GM21447 (cell line): ENCODE measurements at regions not wholly inside any gene's neighbourhood (a gene's known extent, or its start where the extent isn't known, plus 50 kb on each side); places are given as distances from the start of the nearest gene placed in this dataset.

ENCODE experiments used
- ATAC-seq: cut with Tn5 transposase; IDR thresholded peaks from one replicate; pipeline ENCODE4 v1.9.1; 2021; ENCODE audit not compliant: unreplicated experiment

DNA sequence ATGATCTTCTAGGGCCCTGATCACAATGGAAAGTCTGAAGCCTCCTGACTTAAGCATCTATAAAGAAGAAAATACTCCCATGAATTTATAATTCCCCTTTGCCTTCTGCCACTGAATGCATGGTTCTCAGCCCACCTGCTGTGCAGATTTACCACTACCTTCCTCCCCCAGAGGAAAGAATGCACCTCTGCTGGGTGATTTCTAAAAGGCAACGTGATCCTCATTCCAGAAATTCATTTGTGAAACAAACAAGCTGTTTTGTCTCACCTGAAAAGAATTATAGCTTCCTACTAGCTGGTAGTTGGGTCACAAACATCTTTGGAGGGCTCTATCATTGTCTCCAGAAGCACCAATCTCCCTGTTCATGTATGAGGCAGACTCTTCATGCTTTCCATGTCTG lies 320.2 kb downstream of the CDC14C start:
- ATAC-seq: no peak

- no peak for ATAC-seq
Observed at GRCh38 chr7:49245062-49245461, 320.7 kb downstream of the CDC14C start.

- no peak for ATAC-seq
Observed at GRCh38 chr7:49247759-49248158, 323.4 kb downstream of the CDC14C start.

DNA sequence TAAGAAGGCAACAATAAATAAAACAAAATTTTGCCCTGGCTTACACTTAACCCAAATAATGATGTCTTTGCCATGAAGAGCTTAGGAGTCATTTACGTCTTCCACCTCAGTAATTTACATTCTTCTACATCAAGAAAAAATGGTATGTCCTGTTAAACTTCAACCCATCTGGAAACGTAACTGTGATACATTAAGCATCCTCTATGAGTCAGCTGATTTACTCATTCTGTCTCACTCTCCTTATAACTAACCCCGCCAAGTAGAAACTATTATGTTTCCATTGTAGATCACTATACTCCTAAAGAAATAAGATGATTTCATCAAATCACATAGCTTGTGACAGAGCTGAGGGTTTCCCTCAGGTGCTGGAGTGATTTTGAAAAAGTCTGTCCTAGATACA lies 330.7 kb downstream of the CDC14C start:
- ATAC-seq: no peak

DNA sequence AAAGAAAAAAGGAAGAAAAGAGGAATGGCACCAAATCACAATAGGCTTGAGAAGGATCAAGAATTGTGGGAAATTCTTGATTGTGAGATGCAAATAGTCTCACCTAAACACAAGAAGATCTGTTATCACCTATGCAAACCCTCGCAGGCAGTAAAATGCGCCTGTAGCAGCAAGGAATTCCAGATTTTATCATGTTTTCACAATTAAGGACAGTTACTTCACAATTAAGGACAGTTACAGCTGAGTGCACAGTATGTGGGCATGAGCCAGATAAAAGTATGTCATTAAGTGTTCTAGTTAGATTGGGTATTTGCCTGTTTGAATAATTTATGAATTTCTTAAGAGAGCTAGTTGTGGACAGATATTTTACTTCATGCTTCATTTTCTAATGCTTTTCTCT lies 336.2 kb downstream of the CDC14C start:
- ATAC-seq: no peak

GRCh38 chr7:49261928-49262327 lies 337.6 kb downstream of the CDC14C start:
- ATAC-seq: no peak

DNA sequence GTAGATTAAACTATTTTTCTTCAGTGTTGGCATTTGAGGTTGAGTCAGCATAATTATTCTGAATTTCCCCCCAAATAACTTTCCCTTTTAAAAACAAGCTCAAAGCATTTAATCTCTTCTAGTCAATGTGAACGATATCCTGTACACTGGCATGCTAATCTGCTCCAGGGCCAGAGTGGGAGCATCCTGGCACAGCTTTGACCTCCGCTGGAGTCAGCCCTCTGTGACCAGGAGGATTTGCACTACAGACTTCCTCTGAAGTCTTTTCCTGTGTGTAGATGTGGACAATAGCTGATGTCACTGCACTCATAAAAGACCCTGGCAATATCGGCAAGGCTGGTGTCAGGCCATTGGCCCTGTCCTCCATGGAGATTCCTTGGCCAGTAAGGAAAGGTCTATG lies 340.2 kb downstream of the CDC14C start:
- no peak for ATAC-seq

DNA sequence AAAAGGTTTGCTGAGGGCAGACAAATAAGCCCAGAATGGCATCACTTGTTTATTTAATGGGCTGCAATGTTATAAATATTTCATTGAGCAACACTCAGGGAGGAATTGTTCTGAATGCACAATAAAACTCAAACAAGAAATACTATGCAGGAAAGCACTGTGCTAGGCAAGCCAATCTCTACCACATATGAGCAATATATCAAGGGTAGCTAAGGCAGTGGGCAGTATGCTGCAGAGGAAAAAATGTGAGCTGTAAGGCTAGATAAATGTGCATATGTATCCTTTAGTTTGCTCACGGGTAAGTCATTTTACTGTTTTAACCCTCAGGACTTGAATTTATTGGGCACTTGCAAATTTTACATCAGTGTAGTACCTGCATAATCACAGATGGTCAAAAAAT lies 349.6 kb downstream of the CDC14C start:
- ATAC-seq: no peak

- no peak for ATAC-seq
Observed at GRCh38 chr7:49279891-49280290, 355.5 kb downstream of the CDC14C start.

DNA sequence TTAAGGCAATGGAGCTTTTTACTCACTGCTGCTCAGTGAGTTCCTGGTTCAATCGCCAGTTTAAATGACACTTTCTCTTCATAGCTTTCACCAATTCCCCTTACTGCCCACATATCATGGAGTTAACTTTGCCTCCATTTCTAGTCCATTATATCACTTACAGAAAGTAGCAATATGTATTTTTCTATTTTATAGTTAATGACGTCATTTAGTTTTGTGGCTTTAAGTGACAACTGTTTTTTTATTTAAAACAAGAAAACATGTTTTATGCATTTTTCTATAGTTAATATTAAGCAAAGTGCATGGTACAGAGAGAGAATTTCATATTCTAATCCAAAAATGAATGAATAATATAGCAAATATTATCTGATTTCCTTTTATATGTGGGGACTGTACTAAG lies 363.3 kb downstream of the CDC14C start:
- no peak for ATAC-seq

DNA sequence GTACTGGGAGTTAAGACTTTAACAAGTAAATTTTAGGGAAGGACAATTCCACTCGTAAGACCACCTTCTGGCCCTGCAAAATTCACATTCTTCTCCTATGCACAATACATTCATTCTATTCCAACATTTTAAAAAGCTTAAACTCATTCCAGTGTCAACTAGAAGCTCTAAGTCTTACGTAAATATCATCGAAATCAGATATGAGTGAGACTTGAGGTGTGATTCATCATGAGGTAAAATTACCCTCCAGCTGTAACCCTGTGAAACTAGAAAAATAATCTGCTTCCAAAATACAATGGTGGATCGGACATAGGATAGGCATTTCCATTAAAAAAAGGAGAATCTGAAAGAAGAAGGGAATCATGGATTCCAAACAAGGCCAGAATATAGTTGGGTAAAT lies 370.3 kb downstream of the CDC14C start:
- ATAC-seq: no peak

DNA sequence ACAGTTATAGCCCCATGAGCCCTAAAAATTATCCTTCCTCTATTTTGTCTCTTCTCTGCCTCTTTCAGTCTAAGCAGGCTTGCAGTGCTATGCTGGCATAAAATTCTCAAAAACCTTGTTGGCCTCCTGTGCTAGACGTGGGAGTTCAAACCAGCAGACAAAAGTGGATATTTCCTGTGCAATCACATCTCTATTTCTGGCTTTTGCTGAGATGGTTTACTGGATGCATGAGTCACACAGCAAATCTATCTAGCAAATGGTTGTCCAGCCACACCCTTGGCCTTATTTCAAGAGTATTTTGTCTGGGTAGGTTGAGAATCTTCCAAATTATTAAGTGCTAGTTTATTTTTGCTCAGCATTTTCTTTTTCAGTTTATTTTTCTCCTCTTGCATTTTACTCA lies 370.8 kb downstream of the CDC14C start:
- no peak for ATAC-seq

DNA sequence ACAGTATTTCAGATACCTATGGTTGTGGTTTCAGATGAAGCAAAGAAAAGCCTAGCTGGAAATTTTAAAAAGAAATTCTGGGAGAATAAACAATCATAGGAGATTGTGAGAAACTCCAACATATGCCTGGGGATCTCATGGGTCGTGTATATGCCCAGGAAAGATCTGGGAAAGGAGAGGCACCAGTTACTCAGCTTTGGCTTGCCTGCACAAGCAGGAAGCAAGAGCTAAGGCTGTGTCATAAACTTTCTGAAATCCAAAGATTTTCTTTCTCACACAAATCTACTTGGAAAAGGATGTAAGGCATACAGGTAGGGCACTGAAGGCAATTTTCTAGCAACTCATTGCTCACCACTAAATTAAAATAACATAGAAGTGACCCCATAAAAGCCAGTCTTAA lies 373.6 kb downstream of the CDC14C start:
- no peak for ATAC-seq

GRCh38 chr7:49308787-49309186 lies 384.4 kb downstream of the CDC14C start:
- ATAC-seq: no peak

DNA sequence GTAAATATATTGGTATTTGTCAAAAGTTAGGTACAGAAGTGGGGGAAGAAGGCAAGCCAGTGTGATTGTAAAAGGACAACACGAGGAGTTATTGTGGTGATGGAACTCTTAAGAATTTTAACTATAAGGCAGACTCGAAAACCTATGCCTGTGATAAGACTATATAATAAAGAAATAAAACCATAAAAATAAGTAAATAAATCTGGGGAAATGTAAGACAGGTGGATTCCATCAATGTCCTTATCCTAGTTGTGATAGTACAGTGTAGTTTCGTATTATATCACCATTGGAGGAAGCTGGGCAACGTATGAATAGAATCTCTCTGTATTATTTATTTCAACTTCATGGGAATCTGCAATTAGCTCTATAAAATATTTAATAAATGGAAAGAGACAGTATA lies 395.7 kb downstream of the CDC14C start:
- ATAC-seq: no peak

DNA sequence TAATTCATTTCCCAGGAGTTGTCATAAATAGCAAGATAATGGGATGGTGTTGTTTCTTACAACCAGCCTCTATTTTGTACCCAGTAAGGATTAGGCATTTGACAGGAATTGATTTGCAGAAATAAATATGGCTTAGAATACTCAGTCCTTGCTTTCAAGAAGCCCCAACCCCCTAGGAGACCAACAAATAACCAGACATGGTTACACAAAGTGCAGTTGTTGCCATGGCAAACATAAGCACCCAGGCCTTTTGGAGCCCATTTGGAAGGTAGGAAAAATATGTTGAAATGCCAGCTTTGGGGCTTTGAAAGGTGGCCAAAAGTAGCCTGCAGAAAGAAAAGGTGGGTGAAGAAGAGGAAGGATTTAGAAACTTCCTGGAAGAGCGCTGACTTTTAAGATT lies 397.5 kb downstream of the CDC14C start:
- ATAC-seq: no peak

DNA sequence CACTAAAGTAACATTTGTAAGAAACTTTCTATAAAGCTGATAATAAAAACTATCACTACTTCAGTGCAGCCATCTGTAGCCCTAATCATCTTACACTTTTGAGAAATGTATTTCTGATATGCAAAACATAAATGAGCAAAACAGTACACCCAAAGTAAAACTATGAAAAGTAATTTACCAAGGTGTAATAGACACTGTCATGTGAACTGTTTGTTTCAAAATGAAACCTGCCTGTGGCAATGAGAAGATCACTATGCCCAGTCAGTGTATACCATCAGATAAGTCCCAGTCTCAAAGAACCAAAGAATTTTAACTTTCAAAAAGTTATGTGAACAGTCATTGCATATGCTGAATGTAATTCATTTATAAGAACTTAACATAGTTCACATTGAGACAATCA lies 398.1 kb downstream of the CDC14C start:
- no peak for ATAC-seq

DNA sequence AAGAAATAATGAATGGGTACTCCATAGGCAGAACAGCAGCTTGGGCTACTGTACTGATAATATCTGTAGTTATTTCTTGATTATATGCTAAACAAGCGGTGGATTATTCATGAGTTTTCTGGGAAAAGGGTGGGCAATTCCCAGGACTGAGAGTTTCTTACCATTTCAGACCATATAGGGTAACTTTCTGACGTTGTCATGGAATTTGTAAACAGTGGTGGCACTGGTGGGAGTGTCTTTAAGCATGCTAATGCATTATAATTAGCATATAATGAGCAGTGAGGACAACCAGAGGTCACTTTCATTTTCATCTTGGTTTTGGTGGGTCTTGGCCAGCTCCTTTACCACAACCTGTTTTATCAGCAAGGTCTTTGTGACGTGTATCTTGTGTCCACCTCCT lies 399.7 kb downstream of the CDC14C start:
- no peak for ATAC-seq

GRCh38 chr7:49324707-49325106 lies 400.4 kb downstream of the CDC14C start:
- no peak for ATAC-seq

DNA sequence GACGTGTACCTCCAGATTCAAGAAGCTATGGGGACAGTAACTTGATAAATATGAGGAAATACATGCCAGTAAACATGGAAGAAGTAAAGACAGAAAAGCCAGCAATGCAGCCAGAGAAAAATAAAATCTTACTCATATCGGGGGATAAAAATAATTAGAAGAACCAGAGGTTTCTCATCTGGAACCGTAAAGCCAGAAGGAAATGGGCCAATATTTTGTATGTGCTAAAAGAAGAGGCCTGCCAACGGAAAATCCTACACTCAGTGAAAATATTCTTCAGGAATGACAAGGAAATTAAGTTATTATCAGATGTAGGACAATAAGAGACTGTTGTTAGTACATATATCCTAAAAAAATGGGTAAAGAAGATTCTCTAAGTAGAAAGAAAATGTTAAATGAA lies 401.2 kb downstream of the CDC14C start:
- ATAC-seq: no peak

GRCh38 chr7:49327155-49327554 lies 402.8 kb downstream of the CDC14C start:
- ATAC-seq: no peak

DNA sequence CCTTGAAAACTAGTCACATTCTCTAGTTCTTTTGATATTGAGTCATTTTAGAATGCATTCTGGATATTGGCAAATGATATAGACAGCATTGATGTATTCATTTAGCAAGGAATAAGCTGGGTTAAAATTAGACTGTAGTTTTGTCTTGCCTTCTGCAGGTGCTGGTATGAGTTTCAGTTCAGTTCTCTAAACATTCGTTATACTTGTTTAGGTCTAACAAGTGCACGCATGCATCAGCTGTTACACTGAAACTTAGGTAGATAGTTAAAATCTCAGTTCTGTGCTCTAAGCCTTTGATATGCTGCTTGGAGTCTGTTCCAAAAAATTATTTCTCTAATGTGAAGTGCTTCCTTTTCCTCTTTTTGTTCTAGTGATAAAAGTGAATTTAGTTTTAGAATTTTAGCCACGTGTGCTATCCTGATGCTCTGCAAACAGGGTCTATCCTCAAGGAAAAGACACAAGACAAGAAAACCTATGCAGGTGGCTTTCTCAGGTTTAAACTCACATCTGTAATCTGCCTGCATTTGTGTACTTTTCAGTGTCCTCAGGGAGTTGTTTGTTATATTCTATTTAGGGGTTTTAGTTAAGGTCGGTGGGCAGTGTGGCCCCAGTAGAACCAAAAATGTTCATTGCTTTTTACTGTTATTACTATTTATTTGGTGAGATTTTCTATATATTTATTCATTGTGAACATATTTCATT lies 409.0 kb downstream of the CDC14C start:
- no peak for ATAC-seq

GRCh38 chr7:49341849-49342248 lies 417.5 kb downstream of the CDC14C start:
- ATAC-seq: no peak

- no peak for ATAC-seq
Observed at GRCh38 chr7:49344556-49344955, 420.2 kb downstream of the CDC14C start.
